Inferior parietal cortex (tissue), 1 donor: ENCODE measurements at regions not wholly inside any gene's neighbourhood (a gene's known extent, or its start where the extent isn't known, plus 50 kb on each side); places are given as distances from the start of the nearest gene placed in this dataset.
"Not testable (repeated sequence)": the region's sequence is repeated elsewhere in the genome, so short reads cannot be mapped to it uniquely, and the experiment has no call there.

Experiments
- DNase-seq: peaks from one replicate; pipeline ENCODE4 v3.0.0-alpha.2; 2016; ENCODE audit errors: extremely low spot score

- no peak for DNase-seq
Observed at GRCh38 chr1:90864681-90865080, 147.6 kb upstream of the BARHL2 start.

- no peak for DNase-seq
Observed at GRCh38 chr1:90862782-90863181, 145.7 kb upstream of the BARHL2 start.

- not testable (repeated sequence) for DNase-seq
Observed at GRCh38 chr1:90861421-90861820, 144.3 kb upstream of the BARHL2 start.

GRCh38 chr1:90856463-90857007 is 139.4 kb upstream of the BARHL2 start:
- DNase-seq, result no peak

GRCh38 chr1:90854397-90854924 is 137.4 kb upstream of the BARHL2 start:
- no peak for DNase-seq

GRCh38 chr1:90851711-90852050 is 134.6 kb upstream of the BARHL2 start:
- DNase-seq, result peak; percentile 42

GRCh38 chr1:90850898-90851710 is 134.0 kb upstream of the BARHL2 start:
- DNase-seq, result no peak

GRCh38 chr1:90850181-90850897 is 133.2 kb upstream of the BARHL2 start:
- peak; percentile 18 for DNase-seq

GRCh38 chr1:90841473-90841872 is 124.4 kb upstream of the BARHL2 start:
- no peak for DNase-seq

GRCh38 chr1:90840352-90840751 is 123.2 kb upstream of the BARHL2 start:
- no peak for DNase-seq

- DNase-seq, result no peak
Observed at GRCh38 chr1:90839323-90839722, 122.2 kb upstream of the BARHL2 start.

- DNase-seq, result no peak
Observed at GRCh38 chr1:90838720-90839119, 121.6 kb upstream of the BARHL2 start.

- DNase-seq, result no peak
Observed at GRCh38 chr1:90837420-90837819, 120.3 kb upstream of the BARHL2 start.

GRCh38 chr1:90836345-90836679 is 119.2 kb upstream of the BARHL2 start:
- no peak for DNase-seq

- DNase-seq, result no peak
Observed at GRCh38 chr1:90835661-90836344, 118.7 kb upstream of the BARHL2 start.

- DNase-seq, result no peak
Observed at GRCh38 chr1:90834886-90835660, 118.0 kb upstream of the BARHL2 start.

- no peak for DNase-seq
Observed at GRCh38 chr1:90834354-90834885, 117.3 kb upstream of the BARHL2 start.

GRCh38 chr1:90833466-90834110 is 116.5 kb upstream of the BARHL2 start:
- DNase-seq, result no peak

GRCh38 chr1:90831910-90832309 is 114.8 kb upstream of the BARHL2 start:
- no peak for DNase-seq

GRCh38 chr1:90826834-90827233 is 109.7 kb upstream of the BARHL2 start:
- DNase-seq, result no peak

GRCh38 chr1:90826024-90826423 is 108.9 kb upstream of the BARHL2 start:
- DNase-seq, result no peak
